ENCODE measurements at regions not wholly inside any gene's neighbourhood (a gene's known extent, or its start where the extent isn't known, plus 50 kb on each side); places are given as distances from the start of the nearest gene placed in this dataset.

DNA sequence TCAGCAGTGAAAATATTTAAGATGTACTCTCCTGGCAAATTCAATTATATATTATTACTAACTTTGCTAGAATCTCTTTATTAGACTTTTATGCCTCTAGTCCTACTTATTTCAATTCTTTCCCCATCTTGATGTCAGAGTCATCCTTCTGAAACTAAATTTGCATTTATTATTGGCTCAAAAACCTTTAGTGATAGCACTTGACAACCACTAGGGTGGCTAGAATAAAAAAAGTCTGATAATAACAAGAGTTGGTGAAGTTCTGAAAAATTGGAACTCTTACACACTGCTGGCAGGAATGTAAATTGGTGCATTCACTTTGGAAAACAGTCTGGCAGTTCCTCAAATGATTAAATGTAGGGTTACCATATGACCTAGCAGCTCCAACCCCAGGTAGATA, 73.8 kb downstream of the LSMEM1 start:
- DNase-seq (no peak), ATAC-seq (no peak)
- no peak for TF ChIP-seq POLR2A (IDR thresholded peaks at IDR 0.05)
- TF ChIP-seq, protein P1, sequence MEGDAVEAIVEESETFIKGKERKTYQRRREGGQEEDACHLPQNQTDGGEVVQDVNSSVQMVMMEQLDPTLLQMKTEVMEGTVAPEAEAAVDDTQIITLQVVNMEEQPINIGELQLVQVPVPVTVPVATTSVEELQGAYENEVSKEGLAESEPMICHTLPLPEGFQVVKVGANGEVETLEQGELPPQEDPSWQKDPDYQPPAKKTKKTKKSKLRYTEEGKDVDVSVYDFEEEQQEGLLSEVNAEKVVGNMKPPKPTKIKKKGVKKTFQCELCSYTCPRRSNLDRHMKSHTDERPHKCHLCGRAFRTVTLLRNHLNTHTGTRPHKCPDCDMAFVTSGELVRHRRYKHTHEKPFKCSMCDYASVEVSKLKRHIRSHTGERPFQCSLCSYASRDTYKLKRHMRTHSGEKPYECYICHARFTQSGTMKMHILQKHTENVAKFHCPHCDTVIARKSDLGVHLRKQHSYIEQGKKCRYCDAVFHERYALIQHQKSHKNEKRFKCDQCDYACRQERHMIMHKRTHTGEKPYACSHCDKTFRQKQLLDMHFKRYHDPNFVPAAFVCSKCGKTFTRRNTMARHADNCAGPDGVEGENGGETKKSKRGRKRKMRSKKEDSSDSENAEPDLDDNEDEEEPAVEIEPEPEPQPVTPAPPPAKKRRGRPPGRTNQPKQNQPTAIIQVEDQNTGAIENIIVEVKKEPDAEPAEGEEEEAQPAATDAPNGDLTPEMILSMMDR (IDR thresholded peaks at IDR 0.05): peak in 1 of 12 donors; percentile 6
- Histone ChIP-seq H3K4me1 (no peaks in the 10 kb centered on the region), H3K9me3 (no peaks in the 10 kb centered on the region), H3K27ac (no peak overlapping the region), H3K4me3 (no peak overlapping the region), H3K27me3 (no peaks in the 10 kb centered on the region), H3K36me3 (no peaks in the 10 kb centered on the region)
- intact Hi-C loops (cut with DNase I): loop anchor here (5.0 to 10.0 kb wide), 7 partner anchors 120 to 1150 kb away; no protein-coding TSS in a partner anchor

DNA sequence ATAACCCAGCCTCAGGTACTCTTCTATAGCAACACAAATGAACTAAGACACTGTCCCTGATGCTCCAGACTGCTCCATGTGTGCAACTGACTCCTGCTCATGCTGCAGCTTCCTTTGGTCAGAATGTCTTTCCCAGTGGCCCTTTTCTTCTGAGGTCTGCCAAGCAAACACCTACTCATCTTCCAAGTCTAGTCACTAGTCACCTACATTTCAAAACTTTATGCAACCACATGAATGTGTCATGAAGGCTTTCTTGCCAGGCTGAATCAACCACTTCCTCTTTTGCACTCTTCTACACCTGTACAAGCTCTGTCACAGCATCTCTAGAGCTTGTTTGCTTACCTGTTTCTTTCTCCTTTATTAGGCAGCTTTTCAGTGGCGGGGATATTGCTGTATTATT, 75.8 kb downstream of the LSMEM1 start:
- H3K4me3 ChIP-seq: no peak overlapping the region
- WGBS, 4 donors: 88 to 92% (median 89%) methylated on average over 1 of the region's 1 CpG
- no peak for TF ChIP-seq POLR2A (IDR thresholded peaks at IDR 0.05)
- TF ChIP-seq, protein P1 (IDR thresholded peaks at IDR 0.05): no peak

GRCh38 chr7:112566442-112567324, 85.9 kb downstream of the LSMEM1 start:
- DNase-seq (no peak), ATAC-seq (peak; percentile 52 to 87 (median 66))
- Histone ChIP-seq H3K4me1 (peaks cover 0 to 7% (median 2%) of the 10 kb centered on the region in 12 donors), H3K4me3 (peak overlapping the region in 4 of 12 donors; percentile 0 to 13 (median 2)), H3K9me3 (no peaks in the 10 kb centered on the region), H3K36me3 (no peaks in the 10 kb centered on the region), H3K27me3 (no peaks in the 10 kb centered on the region), H3K27ac (peak overlapping the region; percentile 6 to 75 (median 51))
- TF ChIP-seq, protein P1 (IDR thresholded peaks at IDR 0.05): no peak
- no peak for TF ChIP-seq POLR2A (IDR thresholded peaks at IDR 0.05)
- intact Hi-C loops (cut with DNase I): loop anchor here in 1 of 10 donors (5.0 kb wide), 2 partner anchors 336 to 431 kb away; no protein-coding TSS in a partner anchor
- WGBS, 4 donors: 33 to 43% (median 41%) methylated on average over 8 of the region's 8 CpGs

More for the DNA sequence above, 75.8 kb downstream of the LSMEM1 start:
- ATAC-seq (no peak), DNase-seq (no peak)
- no peaks in the 10 kb centered on the region for H3K9me3 ChIP-seq
- no peak overlapping the region for H3K27ac ChIP-seq
- H3K36me3 ChIP-seq: no peaks in the 10 kb centered on the region
- H3K27me3 ChIP-seq: no peaks in the 10 kb centered on the region
- intact Hi-C loops (cut with DNase I): loop anchor here in 4 of 10 donors (5.0 to 10.0 kb wide), 7 partner anchors 36 to 1148 kb away; no protein-coding TSS in a partner anchor
- H3K4me1 ChIP-seq: no peaks in the 10 kb centered on the region

DNA sequence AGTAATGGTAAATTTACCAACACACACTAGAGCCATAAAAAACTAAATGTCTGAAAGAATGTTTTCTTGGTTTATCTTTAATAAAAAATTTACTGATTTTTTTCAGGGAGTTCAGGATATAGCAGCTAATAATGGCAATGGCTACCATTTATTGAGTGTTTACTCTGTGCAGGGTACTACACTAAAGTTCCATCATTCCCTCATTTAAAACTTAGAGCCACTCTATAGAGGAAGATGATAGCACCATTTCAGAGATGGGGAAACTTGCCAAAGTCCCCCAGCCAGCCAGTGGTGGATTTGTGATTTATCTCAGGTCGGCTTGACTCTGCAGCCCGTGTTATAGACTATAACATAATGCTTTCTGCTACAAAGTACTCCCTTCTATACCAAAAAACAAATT, 86.6 kb downstream of the LSMEM1 start:
- peaks cover 0 to 9% (median 4%) of the 10 kb centered on the region in 12 donors for H3K4me1 ChIP-seq
- WGBS, 4 donors: 46 to 76% (median 58%) methylated on average over 2 of the region's 2 CpGs
- H3K36me3 ChIP-seq: no peaks in the 10 kb centered on the region
- TF ChIP-seq POLR2A (IDR thresholded peaks at IDR 0.05): no peak
- TF ChIP-seq, protein P1 (IDR thresholded peaks at IDR 0.05): no peak
- H3K9me3 ChIP-seq: no peaks in the 10 kb centered on the region
- H3K4me3 ChIP-seq: peak overlapping the region in 1 of 12 donors; percentile 3
- DNase-seq (no peak), ATAC-seq (no peak)
- intact Hi-C loops (cut with DNase I): loop anchor here in 1 of 10 donors (5.0 kb wide), 2 partner anchors 335 to 430 kb away; no protein-coding TSS in a partner anchor
- H3K27me3 ChIP-seq: no peaks in the 10 kb centered on the region
- H3K27ac ChIP-seq: peak overlapping the region in 8 of 12 donors; percentile 41 to 75 (median 58)

Measured in heart left ventricle (tissue), 16 donors.